ENCODE measurements at regions not wholly inside any gene's neighbourhood (a gene's known extent, or its start where the extent isn't known, plus 50 kb on each side); places are given as distances from the start of the nearest gene placed in this dataset.

DNA sequence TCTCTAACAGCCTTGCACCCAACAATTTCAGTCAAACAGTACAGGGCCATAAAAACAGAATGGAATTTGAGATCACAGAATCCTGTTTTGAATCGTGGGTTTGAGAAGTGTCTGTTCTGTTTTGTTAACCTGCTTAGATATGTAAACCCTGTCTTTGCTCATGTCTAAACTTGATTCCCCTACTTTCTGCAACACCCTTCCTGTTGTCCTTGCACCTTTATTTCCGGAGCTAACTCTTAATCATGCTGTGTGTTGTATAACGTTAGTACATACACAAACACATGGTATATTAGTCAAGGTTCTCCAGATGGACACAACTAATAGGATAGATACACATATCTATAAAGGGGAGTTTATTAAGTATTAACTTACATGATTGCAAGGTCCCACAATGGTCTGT is 2229.2 kb upstream of the C9orf72 start:
- in situ Hi-C loops (cut with HindIII; ENCODE audit: extremely low pct_ligation_motif_present, low pct_unique_long_range_greater_than_20kb) = no loop called here
- Histone ChIP-seq H3K4me1 (ENCODE audit: insufficient read depth, low read length) (no peaks in the 10 kb centered on the region), H3K9me3 (ENCODE audit: low read length) (no peaks in the 10 kb centered on the region), H3K27me3 (ENCODE audit: control insufficient read depth in 1 of 2, insufficient read depth in 2 of 2, low read length in 2 of 2) (no peaks in the 10 kb centered on the region), H2AFZ (ENCODE audit: low read length) (no peak overlapping the region), H3K4me2 (ENCODE audit: low read depth, low read length) (no peak overlapping the region), H3K9ac (ENCODE audit: insufficient read depth, low read depth, low read length) (no peak overlapping the region), H3K36me3 (replicated peaks in 1 of 2; ENCODE audit: control insufficient read depth in 1 of 2, insufficient read depth in 2 of 2, low read length in 2 of 2) (no peaks in the 10 kb centered on the region), H4K20me1 (ENCODE audit: insufficient read depth, low read length) (no peaks in the 10 kb centered on the region), H3K27ac (ENCODE audit: extremely low read length, insufficient read depth, low read length) (no peak overlapping the region), H3K4me3 (replicated peaks in 1 of 3; ENCODE audit: insufficient read depth in 1 of 3, low read depth in 2 of 3, low read length in 3 of 3) (no peak overlapping the region), H3K79me2 (ENCODE audit: insufficient read depth, low read length) (no peaks in the 10 kb centered on the region)
- CTCF ChIA-PET (ENCODE audit: low intra/inter-chr PET ratio, low total read pairs) = no interaction called here
- TF ChIP-seq ZNF550 (CRISPR knock-in tag; IDR thresholded peaks at IDR 0.05; ENCODE audit: borderline replicate concordance) = no peak
- no peak for TF ChIP-seq GATAD2A (CRISPR knock-in tag; IDR thresholded peaks at IDR 0.05)
- no peak for TF ChIP-seq ZNF205 (CRISPR knock-in tag; IDR thresholded peaks at IDR 0.05)
- TF ChIP-seq STAG1 (CRISPR knock-in tag; IDR thresholded peaks at IDR 0.05) = no peak
- TF ChIP-seq PHF8 (CRISPR knock-in tag; IDR thresholded peaks at IDR 0.05) = no peak
- TF ChIP-seq, protein P1, sequence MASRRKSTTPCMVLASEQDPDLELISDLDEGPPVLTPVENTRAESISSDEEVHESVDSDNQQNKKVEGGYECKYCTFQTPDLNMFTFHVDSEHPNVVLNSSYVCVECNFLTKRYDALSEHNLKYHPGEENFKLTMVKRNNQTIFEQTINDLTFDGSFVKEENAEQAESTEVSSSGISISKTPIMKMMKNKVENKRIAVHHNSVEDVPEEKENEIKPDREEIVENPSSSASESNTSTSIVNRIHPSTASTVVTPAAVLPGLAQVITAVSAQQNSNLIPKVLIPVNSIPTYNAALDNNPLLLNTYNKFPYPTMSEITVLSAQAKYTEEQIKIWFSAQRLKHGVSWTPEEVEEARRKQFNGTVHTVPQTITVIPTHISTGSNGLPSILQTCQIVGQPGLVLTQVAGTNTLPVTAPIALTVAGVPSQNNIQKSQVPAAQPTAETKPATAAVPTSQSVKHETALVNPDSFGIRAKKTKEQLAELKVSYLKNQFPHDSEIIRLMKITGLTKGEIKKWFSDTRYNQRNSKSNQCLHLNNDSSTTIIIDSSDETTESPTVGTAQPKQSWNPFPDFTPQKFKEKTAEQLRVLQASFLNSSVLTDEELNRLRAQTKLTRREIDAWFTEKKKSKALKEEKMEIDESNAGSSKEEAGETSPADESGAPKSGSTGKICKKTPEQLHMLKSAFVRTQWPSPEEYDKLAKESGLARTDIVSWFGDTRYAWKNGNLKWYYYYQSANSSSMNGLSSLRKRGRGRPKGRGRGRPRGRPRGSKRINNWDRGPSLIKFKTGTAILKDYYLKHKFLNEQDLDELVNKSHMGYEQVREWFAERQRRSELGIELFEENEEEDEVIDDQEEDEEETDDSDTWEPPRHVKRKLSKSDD (CRISPR knock-in tag; IDR thresholded peaks at IDR 0.05; ENCODE audit: low read depth) = no peak
- no peak for TF ChIP-seq TAF1 (CRISPR knock-in tag; IDR thresholded peaks at IDR 0.05)
- no peak for TF ChIP-seq YEATS2 (CRISPR knock-in tag; IDR thresholded peaks at IDR 0.05; ENCODE audit: borderline replicate concordance)
- TF ChIP-seq, protein P2, sequence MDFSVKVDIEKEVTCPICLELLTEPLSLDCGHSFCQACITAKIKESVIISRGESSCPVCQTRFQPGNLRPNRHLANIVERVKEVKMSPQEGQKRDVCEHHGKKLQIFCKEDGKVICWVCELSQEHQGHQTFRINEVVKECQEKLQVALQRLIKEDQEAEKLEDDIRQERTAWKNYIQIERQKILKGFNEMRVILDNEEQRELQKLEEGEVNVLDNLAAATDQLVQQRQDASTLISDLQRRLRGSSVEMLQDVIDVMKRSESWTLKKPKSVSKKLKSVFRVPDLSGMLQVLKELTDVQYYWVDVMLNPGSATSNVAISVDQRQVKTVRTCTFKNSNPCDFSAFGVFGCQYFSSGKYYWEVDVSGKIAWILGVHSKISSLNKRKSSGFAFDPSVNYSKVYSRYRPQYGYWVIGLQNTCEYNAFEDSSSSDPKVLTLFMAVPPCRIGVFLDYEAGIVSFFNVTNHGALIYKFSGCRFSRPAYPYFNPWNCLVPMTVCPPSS (IDR thresholded peaks at IDR 0.05) = no peak
- TF ChIP-seq SIX1 (CRISPR knock-in tag; IDR thresholded peaks at IDR 0.05; ENCODE audit: borderline replicate concordance) = no peak
- WGBS (ENCODE audit: low lambda C conversion rate) = 3% methylated on average over 3 of the region's 3 CpGs
- no TSS peak for BruUV-seq (replicated peaks)
- intact Hi-C loops (cut with micrococcal nuclease; ENCODE audit: unreplicated experiment) = no loop called here
- ATAC-seq = no peak
- POLR2A ChIA-PET = no interaction called here
- FAIRE-seq = no peak
- DNase-seq (ENCODE audit: low spot score) = no peak
